ENCODE measurements at regions not wholly inside any gene's neighbourhood (a gene's known extent, or its start where the extent isn't known, plus 50 kb on each side); places are given as distances from the start of the nearest gene placed in this dataset.

GRCh38 chr2:375956-376307 is 88.0 kb upstream of the ALKAL2 start:
- ChIA-PET CTCF (no interaction called here), POLR2A (no interaction called here)
- no peak overlapping the region for H3K4me3 ChIP-seq (ENCODE audit: low read depth, low read length)
- TF ChIP-seq CTCF (IDR thresholded peaks at IDR 0.05; ENCODE audit: insufficient read depth, low read length, missing control alignments): no peak
- DNase-seq (ENCODE audit: low read depth, low spot score): no peak

GRCh38 chr2:375270-375955 is 87.5 kb upstream of the ALKAL2 start:
- TF ChIP-seq CTCF (IDR thresholded peaks at IDR 0.05; ENCODE audit: insufficient read depth, low read length, missing control alignments): no peak
- DNase-seq (ENCODE audit: low read depth, low spot score): no peak
- POLR2A ChIA-PET: no interaction called here
- H3K4me3 ChIP-seq (ENCODE audit: low read depth, low read length): no peak overlapping the region
- CTCF ChIA-PET: no interaction called here

- no peak for DNase-seq (ENCODE audit: low read depth, low spot score)
- H3K4me3 ChIP-seq (ENCODE audit: low read depth, low read length): no peak overlapping the region
- no peak for TF ChIP-seq CTCF (IDR thresholded peaks at IDR 0.05; ENCODE audit: insufficient read depth, low read length, missing control alignments)
- ChIA-PET POLR2A (no interaction called here), CTCF (no interaction called here)
These were observed 80.5 kb upstream of the ALKAL2 start for GRCh38 chr2:368386-368785.

GRCh38 chr2:367246-367645 is 79.4 kb upstream of the ALKAL2 start:
- no peak overlapping the region for H3K4me3 ChIP-seq (ENCODE audit: low read depth, low read length)
- no peak for TF ChIP-seq CTCF (IDR thresholded peaks at IDR 0.05; ENCODE audit: insufficient read depth, low read length, missing control alignments)
- ChIA-PET POLR2A (no interaction called here), CTCF (no interaction called here)
- DNase-seq (ENCODE audit: low read depth, low spot score): no peak

DNA sequence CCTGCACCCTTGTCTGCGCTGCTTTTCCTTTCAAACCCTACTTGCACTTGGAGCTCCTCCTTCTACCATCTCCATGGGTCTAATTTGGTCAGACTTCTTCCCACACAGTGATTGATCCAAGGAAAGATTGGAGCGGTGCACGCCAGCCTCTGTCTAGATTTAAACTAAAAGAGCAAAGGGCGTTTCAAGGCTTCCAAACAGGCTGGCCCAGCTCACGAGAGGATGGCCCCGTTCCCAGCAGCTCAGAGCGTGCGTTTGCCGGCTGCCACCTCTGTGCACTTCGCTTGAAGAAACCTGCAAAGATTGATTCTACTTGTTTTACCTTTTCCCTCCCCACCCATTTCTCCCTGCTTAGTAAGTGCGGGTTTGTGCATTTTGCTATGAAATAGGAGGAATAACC is 78.8 kb upstream of the ALKAL2 start:
- ChIA-PET POLR2A (no interaction called here), CTCF (no interaction called here)
- TF ChIP-seq CTCF (IDR thresholded peaks at IDR 0.05; ENCODE audit: insufficient read depth, low read length, missing control alignments): no peak
- no peak overlapping the region for H3K4me3 ChIP-seq (ENCODE audit: low read depth, low read length)
- no peak for DNase-seq (ENCODE audit: low read depth, low spot score)

DNA sequence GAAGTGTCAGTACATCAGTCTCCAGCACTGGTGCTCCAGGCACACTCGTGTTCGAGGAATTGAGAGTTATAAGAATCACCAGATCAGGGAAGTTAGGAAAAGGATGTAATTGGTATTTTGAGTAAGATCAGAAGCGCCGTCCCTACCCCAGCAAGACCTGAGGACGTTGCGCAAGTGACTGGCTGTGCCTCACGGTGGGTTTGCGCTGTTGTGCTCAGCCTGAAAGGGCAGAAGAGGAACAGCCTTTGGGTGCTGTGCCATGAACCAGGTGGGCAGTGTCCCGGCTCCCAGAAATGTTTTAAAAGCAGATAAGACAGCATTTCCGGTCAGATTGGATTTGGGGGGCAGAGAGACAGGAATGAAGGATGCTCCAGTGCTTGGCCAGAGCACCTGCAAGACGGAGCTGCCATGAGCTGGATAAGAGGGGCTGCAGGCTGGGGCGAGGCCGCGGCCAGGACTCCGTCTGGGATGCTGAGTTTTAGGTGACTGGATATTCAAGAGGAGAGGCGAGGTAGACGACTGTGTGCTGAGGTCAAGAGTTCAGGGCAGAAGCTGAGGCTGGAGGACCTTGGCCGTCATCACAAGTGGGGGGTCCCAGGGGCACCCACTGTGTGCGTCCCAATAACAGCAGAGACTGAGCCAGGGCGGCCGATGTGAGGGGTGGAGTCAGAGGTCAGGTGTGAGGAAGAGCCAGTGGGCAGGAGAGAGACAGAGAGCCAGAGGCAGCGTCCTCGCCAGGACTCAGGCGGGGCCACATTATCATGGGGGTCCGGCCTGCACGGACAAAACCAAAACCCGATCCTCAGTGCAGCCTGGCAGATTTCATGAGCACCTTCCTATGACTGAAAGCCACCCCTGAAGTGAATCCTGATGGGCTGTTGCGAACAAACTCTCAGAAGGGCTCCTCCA is 77.7 kb upstream of the ALKAL2 start:
- H3K4me3 ChIP-seq (ENCODE audit: low read depth, low read length): no peak overlapping the region
- DNase-seq (ENCODE audit: low read depth, low spot score): no peak
- TF ChIP-seq CTCF (IDR thresholded peaks at IDR 0.05; ENCODE audit: insufficient read depth, low read length, missing control alignments): no peak
- ChIA-PET POLR2A (no interaction called here), CTCF (no interaction called here)
